ENCODE measurements at regions not wholly inside any gene's neighbourhood (a gene's known extent, or its start where the extent isn't known, plus 50 kb on each side); places are given as distances from the start of the nearest gene placed in this dataset.
"Not testable (repeated sequence)": the region's sequence is repeated elsewhere in the genome, so short reads cannot be mapped to it uniquely, and the experiment has no call there.

GRCh38 chr1:206331597-206331996 lies 128.3 kb downstream of the SRGAP2 start:
- not testable (repeated sequence) for TF ChIP-seq MAX (IDR thresholded peaks at IDR 0.05; ENCODE audit: low read depth, low read length); CTCF (IDR thresholded peaks at IDR 0.05; ENCODE audit: low read depth, low read length); POLR2A (IDR thresholded peaks at IDR 0.05; ENCODE audit: extremely low read depth, insufficient read length); MYC (IDR thresholded peaks at IDR 0.05; ENCODE audit: low read depth, low read length)

Measured in NB4 (cell line).